Activated CD4-positive, CD25-positive, alpha-beta regulatory T cell treated with anti-CD3 and anti-CD28 coated beads, Interleukin-2, amount 50 U/mL, for 24 hours (primary cell): ENCODE measurements at regions not wholly inside any gene's neighbourhood (a gene's known extent, or its start where the extent isn't known, plus 50 kb on each side); places are given as distances from the start of the nearest gene placed in this dataset.
"Not testable (repeated sequence)": the region's sequence is repeated elsewhere in the genome, so short reads cannot be mapped to it uniquely, and the experiment has no call there.

Experiments
- ATAC-seq, 2 donors: fragments of 150-1000 bp; cut with Tn5 transposase; one replicate each; pipeline ENCODE4 v1.10.0; 2021; ENCODE audit warnings: mild to moderate bottlenecking in 1 of 2, moderate library complexity in 1 of 2

GRCh38 chr6:14575961-14576360 lies 458.4 kb downstream of the CD83 start:
- no peak for ATAC-seq

- ATAC-seq: no peak
These were observed 461.4 kb downstream of the CD83 start for GRCh38 chr6:14578994-14579393.

GRCh38 chr6:14582749-14583148 lies 465.2 kb downstream of the CD83 start:
- ATAC-seq: no peak

GRCh38 chr6:14583826-14584225 lies 466.3 kb downstream of the CD83 start:
- ATAC-seq: no peak

GRCh38 chr6:14584450-14584849 lies 466.9 kb downstream of the CD83 start:
- no peak for ATAC-seq

GRCh38 chr6:14585689-14586088 lies 468.1 kb downstream of the CD83 start:
- ATAC-seq: no peak

- no peak for ATAC-seq
These were observed 471.6 kb downstream of the CD83 start for GRCh38 chr6:14589175-14589574.

- no peak for ATAC-seq
These were observed 473.0 kb downstream of the CD83 start for GRCh38 chr6:14590586-14590985.

- no peak for ATAC-seq
These were observed 474.4 kb downstream of the CD83 start for GRCh38 chr6:14591998-14592397.

DNA sequence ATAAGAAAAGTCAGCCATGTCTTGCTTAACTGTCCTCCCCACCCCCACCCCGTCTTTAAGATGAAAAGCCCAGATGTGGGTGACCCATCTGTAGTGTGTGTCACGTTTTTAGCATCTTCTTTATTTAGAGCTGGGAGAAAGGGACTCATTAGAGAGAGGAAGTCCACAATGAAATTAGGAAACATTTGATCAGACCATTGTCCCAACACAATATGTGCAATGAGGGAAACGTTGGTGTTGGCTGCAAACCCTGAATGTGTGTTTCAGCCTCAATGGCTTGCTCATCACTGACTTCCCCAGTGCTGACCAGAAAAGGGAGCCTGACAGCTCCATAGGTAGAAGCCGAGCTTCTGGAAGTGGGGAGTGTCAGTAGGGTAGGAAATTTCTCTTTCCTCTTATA lies 475.7 kb downstream of the CD83 start:
- no peak for ATAC-seq

- ATAC-seq: no peak
These were observed 478.2 kb downstream of the CD83 start for GRCh38 chr6:14595751-14596150.

DNA sequence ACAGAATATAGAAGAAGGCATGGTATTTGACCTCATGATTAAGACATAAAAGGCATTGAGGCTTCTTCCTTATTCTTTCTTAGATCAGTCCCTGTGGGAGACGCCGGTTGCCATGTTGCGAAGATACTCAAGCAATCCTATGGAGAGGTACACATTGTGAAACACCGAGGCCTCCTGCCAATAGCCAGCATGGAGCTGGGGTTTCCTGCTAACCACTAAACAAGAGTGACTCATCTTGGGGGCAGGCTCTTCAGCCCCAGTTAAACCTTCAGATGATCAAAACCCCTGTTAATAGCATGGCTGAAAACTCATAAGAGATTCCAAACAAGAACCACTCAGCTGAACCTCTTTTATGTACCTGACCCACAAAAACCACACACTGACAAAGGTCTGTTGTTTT lies 478.8 kb downstream of the CD83 start:
- ATAC-seq: peak in 1 of 2 donors; percentile 49

GRCh38 chr6:14597090-14597489 lies 479.5 kb downstream of the CD83 start:
- ATAC-seq: no peak

GRCh38 chr6:14598017-14598864 lies 480.7 kb downstream of the CD83 start:
- ATAC-seq: no peak

DNA sequence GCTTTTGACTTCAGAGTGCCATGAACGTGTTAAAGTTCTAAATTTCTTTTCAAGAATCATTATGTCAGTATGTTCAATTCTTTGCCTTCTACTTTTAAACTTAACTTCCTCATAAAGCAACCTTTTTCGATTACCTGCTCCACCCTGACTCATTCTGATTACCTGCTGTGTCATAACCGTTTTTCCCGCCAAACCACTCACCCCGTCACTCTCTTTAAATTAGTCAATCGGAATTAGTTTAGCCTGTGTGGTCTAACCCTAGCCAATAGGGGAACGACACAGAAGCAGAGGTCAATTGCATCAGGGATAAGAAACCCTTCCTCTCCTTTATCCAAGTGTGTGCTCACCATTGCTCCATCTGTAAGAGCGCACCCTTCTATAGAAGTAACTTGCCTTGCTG lies 482.7 kb downstream of the CD83 start:
- not testable (repeated sequence) for ATAC-seq

DNA sequence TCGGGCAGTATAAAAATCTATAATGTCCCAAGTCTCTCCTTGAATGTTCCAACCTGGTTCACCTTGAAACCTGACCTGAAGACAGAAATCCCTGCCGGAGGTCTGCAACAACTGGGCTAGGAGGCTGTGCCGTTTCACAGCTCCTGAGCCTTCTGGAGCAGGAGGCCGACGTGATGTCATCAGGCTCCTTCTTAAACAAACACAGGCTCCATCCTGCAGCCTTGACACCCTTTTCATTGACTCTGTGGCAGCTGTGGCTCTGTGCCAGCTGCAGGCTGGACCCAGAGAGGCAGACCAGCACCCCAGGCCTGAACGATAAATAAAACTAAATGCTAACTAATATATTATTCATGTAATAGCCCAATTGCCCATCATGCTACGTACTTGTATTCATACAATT lies 483.9 kb downstream of the CD83 start:
- ATAC-seq: no peak

DNA sequence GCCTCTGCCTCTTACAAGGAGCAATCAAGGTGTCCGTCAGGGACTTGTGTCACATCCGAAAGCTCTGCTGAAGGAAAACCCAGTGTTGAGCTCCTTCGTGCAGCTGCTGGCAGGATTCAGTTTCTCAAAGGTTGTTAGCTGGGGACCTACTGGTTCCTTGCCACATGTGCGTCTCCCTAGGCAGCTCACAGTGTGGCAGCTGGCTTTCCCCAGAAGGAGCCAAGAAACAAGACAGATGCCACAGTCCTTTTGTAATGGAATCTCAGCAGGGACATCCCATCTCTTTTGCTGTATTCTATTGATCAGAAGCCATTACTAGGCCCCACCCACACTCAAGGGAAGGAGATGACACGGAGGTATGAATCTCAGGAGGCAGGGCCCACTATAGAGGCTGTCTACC lies 488.8 kb downstream of the CD83 start:
- ATAC-seq: no peak

GRCh38 chr6:14610141-14610540 lies 492.6 kb downstream of the CD83 start:
- no peak for ATAC-seq

GRCh38 chr6:14612016-14612980 lies 494.7 kb downstream of the CD83 start:
- no peak for ATAC-seq

DNA sequence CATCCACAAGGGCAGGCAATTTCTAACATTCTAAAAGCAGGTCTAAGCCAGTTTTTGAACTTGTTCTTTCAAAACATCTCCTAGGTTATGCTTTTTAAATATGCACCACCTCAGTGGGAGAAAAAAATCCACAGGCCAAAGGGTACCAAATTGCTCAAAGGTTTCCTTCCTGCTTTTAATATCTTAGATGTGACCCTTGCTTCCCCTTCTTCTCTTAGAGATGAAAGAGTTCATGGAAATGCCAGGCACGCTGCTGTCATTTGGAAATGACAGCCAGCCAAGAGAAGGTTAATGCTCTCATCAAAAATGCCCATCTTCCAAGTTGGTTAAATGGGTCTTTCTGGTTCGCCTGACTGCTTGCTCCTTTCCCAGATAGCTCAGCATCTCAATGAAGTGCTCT lies 497.1 kb downstream of the CD83 start:
- no peak for ATAC-seq

GRCh38 chr6:14616656-14617055 lies 499.1 kb downstream of the CD83 start:
- ATAC-seq: no peak

- no peak for ATAC-seq
These were observed 501.3 kb downstream of the CD83 start for GRCh38 chr6:14618759-14619418.

- no peak for ATAC-seq
These were observed 501.8 kb downstream of the CD83 start for GRCh38 chr6:14619419-14619781.
